ENCODE measurements at regions not wholly inside any gene's neighbourhood (a gene's known extent, or its start where the extent isn't known, plus 50 kb on each side); places are given as distances from the start of the nearest gene placed in this dataset.

DNA sequence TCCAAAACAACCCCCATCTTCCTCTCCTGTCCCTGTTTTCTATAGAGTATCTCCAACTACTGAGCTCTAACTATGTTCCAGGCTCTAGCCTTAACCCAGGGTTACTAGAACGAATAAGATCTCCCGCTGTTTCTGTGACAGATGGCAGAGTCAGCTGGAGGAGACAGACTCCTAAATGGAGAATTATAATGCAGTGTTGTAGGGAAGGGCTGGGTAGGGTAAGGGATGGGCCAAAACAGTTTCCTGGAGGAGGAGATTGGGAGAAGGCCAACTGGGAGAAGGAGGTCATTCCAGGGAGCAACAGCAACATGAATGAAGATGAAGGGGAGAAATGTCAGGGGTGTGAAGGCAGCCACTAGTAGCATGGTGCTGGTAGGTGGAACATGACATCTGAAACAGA, 73.4 kb upstream of the ANO4 start:
- TF ChIP-seq CTCF (conservative IDR thresholded peaks at IDR 0.05; ENCODE audit: low read depth, low read length): no peak
- no peak for TF ChIP-seq EZH2 (IDR thresholded peaks at IDR 0.05; ENCODE audit: borderline replicate concordance, low read depth, low read length, poor library complexity, severe bottlenecking)
